CD4-positive, alpha-beta T cell treated with Interleukin-15 for 4 hours (primary cell): ENCODE measurements at regions not wholly inside any gene's neighbourhood (a gene's known extent, or its start where the extent isn't known, plus 50 kb on each side); places are given as distances from the start of the nearest gene placed in this dataset.

ENCODE experiments used
- DNase-seq: peaks from one replicate; pipeline ENCODE4 v3.0.0-alpha.2; 2020; ENCODE audit warnings: low spot score

DNA sequence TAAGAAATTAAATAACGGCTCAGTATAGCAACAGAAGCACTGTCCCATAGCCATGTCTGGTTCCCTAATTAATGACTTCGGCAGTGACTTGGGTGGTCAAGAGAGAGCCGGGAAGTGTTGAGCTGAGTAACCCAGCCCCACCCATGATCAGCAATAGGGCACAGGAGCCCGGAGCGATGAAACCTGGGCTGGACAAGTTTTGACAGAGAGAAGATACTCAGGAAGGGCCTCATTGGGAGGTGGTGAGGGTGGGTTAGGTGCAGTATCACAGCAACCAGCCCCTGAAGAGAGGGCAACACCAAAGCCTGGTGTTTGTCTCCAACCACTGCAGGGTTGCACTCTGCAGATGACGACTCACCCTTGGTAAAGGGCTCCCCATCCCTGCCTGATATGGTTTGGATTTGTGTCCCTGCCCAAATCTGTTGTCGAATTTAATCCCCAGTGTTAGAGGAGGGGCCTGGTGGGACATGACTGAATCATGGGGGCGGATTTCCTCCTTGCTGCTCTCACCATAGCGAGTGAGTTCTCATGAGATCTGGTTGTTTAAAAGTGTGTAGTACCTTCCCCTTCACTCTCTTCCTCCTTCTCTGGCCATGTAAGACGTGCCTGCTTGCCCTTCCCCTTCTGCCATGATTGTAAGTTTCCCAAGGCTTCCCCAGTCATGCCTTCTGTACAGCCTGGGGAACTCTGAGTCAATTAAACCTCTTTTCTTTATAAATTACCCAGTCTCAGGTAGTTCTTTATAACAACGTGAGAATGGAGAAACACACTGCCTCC is 124.9 kb upstream of the MED13L start:
- no peak for DNase-seq

GRCh38 chr12:116403546-116403945 is 126.1 kb upstream of the MED13L start:
- no peak for DNase-seq

DNA sequence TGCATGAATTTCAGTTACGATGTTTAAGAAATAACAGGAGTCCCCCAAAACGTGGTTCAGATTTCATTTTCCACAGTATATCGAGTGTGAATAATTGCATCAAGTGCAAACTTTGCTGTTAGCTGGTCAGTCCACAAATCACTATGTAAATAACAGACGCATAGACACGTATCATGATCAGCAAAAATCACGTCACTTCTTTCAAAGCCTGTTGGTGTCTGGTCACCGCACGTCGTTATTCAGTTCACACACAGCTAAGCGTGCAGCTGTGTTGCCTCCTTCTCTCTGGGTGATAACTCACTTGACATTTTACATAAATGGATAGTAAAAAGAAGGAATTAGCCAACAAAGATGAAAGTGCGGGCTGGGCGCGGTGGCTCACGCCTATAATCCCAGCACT is 126.8 kb upstream of the MED13L start:
- DNase-seq: no peak

DNA sequence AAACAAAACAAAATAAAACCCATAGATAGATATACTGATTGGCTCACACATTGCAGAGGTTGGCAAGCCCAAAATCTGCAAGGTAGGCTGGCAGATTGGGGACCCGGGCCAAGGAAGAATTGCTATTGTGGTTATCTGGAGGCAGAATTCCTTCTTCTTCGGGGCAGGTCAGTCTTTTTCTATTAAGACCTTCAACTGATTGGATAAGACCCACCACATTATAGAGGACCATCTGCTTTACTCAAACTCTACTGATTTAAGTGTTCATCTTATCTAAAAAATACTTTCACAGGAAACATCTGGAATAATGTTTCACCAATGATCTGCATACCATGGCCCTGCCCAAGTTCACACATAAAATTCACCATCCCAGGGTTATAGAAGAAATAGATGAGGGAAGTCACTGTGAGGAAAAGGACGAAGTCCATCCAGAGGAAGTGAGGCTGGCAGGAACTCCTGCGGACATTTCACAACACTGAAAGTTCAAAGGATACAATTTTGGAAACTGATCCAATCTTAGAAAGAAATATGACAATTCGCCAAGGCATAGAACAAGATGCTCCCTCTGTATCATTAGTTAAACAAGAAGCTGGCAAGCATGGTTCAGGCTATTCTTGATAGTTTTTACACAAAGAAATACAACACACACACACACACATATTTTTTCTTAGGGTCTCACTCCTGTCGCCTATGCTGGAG is 127.6 kb upstream of the MED13L start:
- no peak for DNase-seq

- no peak for DNase-seq
These were observed 129.0 kb upstream of the MED13L start for GRCh38 chr12:116406529-116406928.

- no peak for DNase-seq
These were observed 131.2 kb upstream of the MED13L start for GRCh38 chr12:116408489-116409250.

GRCh38 chr12:116411977-116412376 is 134.5 kb upstream of the MED13L start:
- DNase-seq: no peak

DNA sequence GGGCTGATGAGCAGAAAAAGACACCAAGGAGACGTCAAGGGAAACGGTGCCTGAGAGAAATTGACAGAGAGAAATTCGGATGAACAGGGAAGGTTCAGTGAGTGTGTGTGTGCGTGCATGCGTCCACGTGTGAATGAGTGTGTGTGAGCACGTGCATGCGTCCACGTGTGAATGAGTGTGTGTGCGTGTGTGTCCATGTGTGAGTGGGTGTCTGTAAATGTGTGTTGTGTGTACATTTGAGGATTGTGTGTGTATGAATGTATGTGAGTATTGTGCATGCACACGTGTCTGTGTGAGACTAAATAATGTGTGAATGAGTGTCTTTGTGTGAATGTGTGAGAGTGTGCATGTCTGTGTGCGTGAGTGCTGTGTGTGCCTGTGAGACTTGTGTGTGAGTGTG is 137.4 kb upstream of the MED13L start:
- no peak for DNase-seq

DNA sequence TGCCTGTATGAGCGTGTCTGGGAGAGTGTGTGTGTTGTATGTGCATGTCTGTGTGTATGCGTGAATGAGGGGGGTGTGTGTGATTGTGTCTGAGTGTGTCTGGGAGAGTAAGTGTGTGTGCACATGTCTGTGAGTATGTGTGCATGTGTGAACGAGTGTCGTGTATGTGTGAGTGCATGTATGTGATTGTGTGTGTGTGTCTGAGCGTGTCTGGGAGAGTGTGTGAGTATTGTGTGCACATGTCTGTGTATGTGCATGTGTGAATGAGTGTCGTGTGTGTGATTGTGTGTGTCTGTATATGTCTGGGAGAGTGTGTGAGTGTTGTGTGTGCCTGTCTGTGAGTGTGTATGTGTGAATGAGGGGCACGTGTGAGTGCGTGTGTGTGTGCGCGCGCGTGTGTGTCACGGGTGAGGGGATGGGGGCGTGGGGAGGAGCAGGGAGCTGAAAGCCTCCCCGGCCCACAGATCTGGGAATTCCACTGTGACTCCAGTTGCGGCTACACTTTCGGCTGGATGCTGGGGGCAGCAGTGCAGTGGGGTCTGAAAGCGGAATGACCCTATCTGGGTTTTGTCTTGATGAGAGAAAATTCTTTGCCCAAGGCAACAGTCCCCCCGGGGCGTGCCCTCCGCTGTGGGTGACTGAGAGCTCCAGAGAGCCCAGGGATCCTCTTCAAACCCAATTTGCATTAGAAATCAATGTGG is 138.1 kb upstream of the MED13L start:
- no peak for DNase-seq

- no peak for DNase-seq
These were observed 138.7 kb upstream of the MED13L start for GRCh38 chr12:116416166-116416565.

DNA sequence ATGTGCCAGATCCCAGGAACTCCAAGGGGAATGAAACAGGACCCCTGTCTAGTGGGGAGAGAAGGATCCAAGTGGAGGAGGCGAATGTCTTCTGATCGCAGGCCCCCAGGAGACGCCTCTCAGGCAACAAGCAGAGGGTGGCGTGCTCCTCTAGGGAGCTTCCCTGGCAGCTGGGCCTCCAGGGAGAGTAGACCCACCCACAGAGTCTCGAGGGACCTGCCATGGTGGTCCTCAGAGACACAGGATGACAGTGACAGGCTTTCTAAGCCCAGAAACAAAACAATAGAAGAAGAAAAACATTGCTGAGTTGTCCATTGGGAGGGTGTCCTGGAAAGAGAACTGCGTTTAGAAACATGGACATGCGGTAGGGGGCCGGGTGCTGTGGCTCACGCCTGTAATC is 140.6 kb upstream of the MAP1LC3B2 start:
- DNase-seq: no peak

- DNase-seq: no peak
These were observed 138.8 kb upstream of the MAP1LC3B2 start for GRCh38 chr12:116420227-116420880.

- DNase-seq: no peak
These were observed 137.2 kb upstream of the MAP1LC3B2 start for GRCh38 chr12:116421785-116422538.

- DNase-seq: no peak
These were observed 136.1 kb upstream of the MAP1LC3B2 start for GRCh38 chr12:116423094-116423493.

- no peak for DNase-seq
These were observed 133.7 kb upstream of the MAP1LC3B2 start for GRCh38 chr12:116425256-116426193.

DNA sequence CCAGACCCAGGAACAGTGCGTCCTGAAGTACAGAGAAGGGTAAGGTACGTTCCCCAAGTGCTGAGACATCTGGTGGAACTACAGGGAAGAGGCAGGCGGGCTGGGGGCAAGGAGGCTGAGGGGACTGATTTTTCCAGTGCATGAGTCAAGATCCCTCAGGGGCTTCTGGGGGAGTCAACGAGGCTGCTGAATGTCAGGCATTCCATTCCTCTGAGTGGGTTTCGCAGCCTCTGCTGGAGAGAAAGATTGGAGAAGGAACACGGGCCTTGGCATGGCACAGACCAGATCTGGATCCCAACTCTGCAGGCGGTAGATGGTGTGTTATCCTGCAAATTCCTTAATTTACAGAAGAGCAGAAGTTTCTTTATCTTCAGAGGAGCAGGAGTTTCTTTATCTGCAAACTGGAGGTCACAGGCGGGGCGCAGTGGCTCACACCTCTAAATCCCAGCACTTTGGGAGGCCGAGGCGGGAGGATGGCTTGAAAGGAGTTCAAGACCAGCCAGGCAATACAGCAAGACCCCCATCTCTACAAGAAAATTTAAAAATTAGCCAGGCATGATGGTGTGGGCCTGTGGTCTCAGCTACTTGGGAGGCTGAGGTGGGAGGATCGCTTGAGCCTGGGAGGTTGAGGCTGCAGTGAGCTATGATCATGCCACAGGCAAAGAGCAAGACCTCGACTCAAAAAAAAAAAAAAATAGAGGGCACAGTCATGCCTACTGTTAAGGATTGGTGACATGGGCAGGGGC is 132.6 kb upstream of the MAP1LC3B2 start:
- no peak for DNase-seq

DNA sequence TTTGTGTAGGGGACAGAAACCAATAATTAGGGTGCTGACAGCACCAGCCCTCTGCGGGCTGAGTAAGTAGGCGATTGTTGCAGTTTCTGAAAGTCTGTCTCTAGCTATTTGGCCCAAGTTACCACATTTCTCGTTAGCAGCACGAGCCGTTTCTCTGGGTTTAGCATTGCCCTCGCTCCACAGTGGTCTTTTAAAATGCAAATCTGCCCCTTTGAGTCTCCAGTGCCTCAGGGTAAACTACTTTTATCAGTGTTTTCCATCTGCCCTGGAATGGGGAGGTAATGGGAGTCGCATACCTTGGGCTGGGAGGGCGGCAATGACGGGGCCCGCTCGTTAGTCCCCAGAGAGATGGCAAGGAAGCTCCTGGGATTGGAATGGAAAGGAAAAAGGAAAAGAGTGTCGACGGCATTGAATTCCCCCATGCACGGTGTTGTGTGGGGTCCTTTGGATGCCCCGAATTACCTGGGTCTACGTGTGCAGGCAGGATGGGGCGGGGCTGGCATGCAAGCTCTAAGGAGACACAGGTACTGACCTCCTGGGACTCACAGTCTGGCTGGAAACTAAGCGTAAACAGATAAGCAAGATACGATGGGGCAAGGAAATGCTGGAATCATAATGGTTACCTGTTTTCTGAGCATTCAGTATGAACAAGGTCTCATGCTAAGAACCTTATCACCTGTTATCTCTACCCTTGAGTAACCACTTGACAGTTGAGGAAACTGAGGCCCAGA is 131.8 kb upstream of the MAP1LC3B2 start:
- DNase-seq: no peak

GRCh38 chr12:116429826-116430360 is 129.3 kb upstream of the MAP1LC3B2 start:
- DNase-seq: no peak
